ENCODE measurements at regions not wholly inside any gene's neighbourhood (a gene's known extent, or its start where the extent isn't known, plus 50 kb on each side); places are given as distances from the start of the nearest gene placed in this dataset.
"Not testable (repeated sequence)": the region's sequence is repeated elsewhere in the genome, so short reads cannot be mapped to it uniquely, and the experiment has no call there.

DNA sequence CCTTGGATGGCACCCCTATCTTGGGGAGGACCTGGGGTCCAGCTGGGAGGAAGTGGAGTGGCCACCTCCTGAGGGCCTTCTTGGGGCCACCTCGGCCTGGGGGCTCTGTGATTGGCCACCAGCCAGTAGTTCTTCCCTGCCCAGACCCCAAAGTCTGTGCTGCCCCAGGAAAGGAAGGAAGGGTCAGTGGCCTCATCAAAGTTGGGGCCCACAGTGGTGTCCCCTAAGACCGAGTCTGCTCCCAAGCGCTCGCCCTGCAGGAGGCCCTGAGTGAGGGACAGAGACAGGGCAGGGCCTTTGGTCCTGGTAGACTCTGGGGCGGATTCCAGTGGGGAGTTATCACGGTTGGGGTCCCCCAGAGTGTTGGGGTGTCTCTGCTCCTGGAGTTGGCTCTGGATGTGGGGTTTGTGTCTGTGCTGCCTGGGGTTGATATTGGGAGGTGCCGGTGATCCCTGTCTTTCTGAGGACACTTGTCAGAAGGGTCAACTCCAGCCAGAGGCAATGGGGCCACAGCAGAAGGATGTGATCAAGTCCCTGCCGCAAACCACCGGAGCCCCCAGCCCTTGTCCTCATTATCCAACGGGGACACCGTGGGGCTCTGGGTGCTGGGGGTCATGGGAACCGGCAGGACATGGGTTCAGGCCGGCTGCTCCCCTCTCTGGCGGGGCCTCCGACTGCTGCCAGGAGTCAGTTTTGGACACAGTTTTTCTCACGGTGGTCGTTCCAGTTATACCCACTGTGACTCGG, 364.3 kb downstream of the TMEM121 start:
- no peak for DNase-seq
- no peaks in the 10 kb centered on the region for H3K9me3 ChIP-seq

DNA sequence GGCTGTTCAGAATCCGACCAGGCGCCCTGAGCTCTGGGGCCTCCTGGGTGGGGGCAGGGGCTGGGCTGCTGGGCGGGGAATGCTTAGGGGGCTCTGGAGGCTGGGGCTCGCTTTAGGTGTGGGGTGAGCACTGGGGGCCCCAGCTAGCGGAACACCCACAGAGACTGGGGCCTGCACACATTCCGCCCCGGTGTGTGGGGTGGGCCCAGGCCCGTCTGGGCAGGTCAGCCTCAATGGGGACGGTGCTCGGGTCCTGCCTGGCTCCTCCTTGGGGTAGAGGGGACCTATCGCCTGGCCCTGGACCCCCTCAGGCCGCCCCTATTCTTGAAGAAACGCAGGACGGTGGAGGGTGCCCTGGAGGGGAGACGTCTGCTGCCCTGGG, 364.8 kb downstream of the TMEM121 start:
- no peaks in the 10 kb centered on the region for H3K36me3 ChIP-seq
- no peak for TF ChIP-seq POLR2A (IDR thresholded peaks at IDR 0.05)
- TF ChIP-seq, protein P1, sequence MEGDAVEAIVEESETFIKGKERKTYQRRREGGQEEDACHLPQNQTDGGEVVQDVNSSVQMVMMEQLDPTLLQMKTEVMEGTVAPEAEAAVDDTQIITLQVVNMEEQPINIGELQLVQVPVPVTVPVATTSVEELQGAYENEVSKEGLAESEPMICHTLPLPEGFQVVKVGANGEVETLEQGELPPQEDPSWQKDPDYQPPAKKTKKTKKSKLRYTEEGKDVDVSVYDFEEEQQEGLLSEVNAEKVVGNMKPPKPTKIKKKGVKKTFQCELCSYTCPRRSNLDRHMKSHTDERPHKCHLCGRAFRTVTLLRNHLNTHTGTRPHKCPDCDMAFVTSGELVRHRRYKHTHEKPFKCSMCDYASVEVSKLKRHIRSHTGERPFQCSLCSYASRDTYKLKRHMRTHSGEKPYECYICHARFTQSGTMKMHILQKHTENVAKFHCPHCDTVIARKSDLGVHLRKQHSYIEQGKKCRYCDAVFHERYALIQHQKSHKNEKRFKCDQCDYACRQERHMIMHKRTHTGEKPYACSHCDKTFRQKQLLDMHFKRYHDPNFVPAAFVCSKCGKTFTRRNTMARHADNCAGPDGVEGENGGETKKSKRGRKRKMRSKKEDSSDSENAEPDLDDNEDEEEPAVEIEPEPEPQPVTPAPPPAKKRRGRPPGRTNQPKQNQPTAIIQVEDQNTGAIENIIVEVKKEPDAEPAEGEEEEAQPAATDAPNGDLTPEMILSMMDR (IDR thresholded peaks at IDR 0.05) = no peak
- H3K4me1 ChIP-seq = no peaks in the 10 kb centered on the region
- H3K9me3 ChIP-seq = no peaks in the 10 kb centered on the region
- WGBS, 2 donors = 71% methylated on average over 6 of the region's 15 CpGs; no CpG with 5 or more reads in 1 of the 2 donors
- H3K27me3 ChIP-seq = no peaks in the 10 kb centered on the region
- no peak for DNase-seq
- H3K4me3 ChIP-seq = no peak overlapping the region
- H3K27ac ChIP-seq = no peak overlapping the region
- intact Hi-C loops (cut with DNase I) = no loop called here

More for the DNA sequence above, 364.3 kb downstream of the TMEM121 start:
- Histone ChIP-seq H3K27me3 (no peaks in the 10 kb centered on the region), H3K36me3 (no peaks in the 10 kb centered on the region), H3K4me1 (no peaks in the 10 kb centered on the region), H3K4me3 (no peak overlapping the region), H3K27ac (no peak overlapping the region)
- intact Hi-C loops (cut with DNase I) = no loop called here
- 67% methylated on average over 3 of the region's 18 CpGs; no CpG with 5 or more reads in 1 of the 2 donors for WGBS, 2 donors
- TF ChIP-seq, protein P1 (IDR thresholded peaks at IDR 0.05) = no peak

DNA sequence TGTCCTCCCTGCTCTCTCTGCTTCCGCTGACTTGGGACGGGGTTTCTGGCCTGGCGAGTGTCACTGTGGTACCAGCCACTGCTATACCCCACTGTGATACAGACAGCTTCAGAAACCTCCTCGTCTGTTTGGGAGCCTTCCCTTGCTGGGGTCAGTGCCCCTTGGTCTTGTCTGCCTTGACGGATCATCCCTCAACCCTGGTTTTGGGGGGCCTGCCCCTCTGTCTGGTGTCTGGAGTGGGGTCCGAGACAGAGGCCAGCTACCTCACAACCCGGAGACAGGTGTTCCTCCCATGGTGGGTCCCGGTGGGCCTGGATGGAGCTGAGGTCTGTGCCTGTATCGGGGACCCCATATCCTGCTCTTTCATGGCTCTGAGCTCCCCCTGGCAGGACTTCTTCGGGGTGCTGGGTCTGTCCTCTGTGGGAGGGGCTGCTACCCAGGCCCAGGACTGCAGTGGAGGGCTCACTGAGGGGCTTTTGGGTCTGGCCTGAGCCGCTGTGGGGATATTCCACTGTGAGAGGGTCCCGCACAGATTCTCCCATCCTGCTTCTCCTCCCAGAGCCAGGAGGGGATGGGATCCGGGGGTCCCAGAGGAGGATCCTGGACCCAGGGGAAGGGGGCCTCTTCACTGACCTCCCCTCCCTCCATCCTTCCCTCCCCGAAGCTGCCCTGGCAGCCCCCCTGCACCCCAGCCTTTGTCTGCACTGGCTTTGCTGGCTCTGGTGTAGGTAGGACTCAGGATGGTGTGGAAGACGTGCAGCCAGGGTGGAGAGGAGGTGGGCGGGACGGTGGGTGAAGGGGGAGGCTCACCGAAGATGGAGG, 365.5 kb downstream of the TMEM121 start:
- WGBS, 2 donors = 42 to 56% methylated on average over 4 to 6 of the region's 18 CpGs
- Histone ChIP-seq H3K4me1 (no peaks in the 10 kb centered on the region), H3K9me3 (no peaks in the 10 kb centered on the region), H3K27me3 (no peaks in the 10 kb centered on the region), H3K36me3 (no peaks in the 10 kb centered on the region), H3K27ac (no peak overlapping the region), H3K4me3 (no peak overlapping the region)
- TF ChIP-seq POLR2A (IDR thresholded peaks at IDR 0.05) = no peak
- TF ChIP-seq, protein P1 (IDR thresholded peaks at IDR 0.05) = no peak
- intact Hi-C loops (cut with DNase I) = no loop called here
- no peak for DNase-seq

DNA sequence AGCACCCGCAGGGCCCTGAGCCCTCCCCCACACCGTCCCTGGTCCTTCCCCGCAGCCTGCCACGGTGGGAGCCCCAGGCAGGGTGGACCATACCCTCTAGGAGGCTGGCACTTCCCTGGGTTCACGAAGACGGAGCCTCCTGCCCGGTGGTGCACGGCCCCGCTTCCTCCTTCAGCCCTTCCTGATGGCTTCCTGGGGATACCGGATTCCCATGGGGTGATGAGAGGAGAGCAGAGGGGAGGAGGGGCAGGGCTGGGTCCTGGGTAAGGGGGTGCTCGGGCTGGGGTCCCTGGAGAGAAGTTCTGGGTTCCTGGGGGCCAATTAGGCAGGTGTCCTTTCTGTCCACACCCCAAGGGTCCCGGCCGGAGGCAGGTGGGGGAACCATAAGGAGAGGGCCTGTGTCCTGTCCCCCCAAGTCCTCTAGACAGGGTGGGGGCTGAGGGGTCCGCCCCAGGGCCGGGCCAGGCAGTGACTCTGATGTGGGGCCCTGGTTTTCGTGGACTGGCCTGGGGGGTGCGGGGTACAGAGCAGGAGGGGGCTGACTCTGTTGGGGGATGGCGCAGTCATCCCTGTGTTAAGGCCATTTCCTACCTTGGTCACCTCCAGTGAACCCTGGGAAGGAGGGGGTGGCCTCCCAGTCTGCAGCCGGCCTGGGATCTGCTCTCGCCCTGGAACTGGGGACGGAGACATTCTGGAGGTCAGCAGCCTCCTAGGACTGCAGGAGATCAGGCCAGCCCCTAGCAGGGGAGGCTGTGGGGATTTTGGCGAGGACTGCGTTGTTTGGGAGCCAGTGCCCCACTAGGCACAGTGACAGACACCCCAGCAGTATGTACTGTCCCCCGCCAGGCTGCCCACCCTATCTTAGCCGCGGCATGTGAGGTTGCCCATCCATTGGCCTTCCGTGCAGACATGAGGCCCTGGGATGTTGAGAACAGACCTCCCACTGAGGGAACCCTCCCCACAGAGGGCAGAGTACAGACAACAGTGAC, 366.4 kb downstream of the TMEM121 start:
- intact Hi-C loops (cut with DNase I); DNase-seq; H3K27ac ChIP-seq; H3K27me3 ChIP-seq; H3K36me3 ChIP-seq; H3K4me1 ChIP-seq; H3K9me3 ChIP-seq; H3K4me3 ChIP-seq: not testable (repeated sequence)
- 62 to 72% methylated on average over 6 to 7 of the region's 27 CpGs for whole genome bisulfite sequencing, 2 donors

DNA sequence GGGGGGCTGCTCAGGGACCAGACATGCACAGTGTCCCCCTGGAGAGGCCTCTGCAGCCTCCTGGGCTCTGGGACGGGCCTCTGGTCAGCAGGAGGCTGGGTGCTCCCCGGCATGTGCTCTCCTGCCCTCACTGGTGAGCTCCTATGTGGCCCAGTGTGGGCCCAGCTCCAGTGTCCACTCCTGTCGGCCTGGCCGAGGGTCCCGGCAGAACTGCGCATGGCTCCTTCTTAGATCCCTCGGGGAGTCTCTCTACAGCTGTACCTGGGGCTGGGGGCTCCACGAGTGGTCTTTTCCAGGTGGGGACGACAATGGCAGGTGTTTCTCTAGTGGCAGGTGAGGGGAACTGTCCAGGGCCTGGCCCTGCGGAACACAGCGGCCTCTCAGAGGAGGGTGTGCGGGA, 367.3 kb downstream of the TMEM121 start:
- intact Hi-C loops (cut with DNase I); H3K27ac ChIP-seq; DNase-seq; H3K9me3 ChIP-seq; H3K4me1 ChIP-seq; H3K36me3 ChIP-seq; H3K4me3 ChIP-seq; H3K27me3 ChIP-seq: not testable (repeated sequence)
- WGBS, 2 donors = no CpG with 5 or more reads among the region's 12 CpGs
